Endothelial cell of umbilical vein (primary cell): ENCODE measurements at regions not wholly inside any gene's neighbourhood (a gene's known extent, or its start where the extent isn't known, plus 50 kb on each side); places are given as distances from the start of the nearest gene placed in this dataset.

Source experiments
- BruUV-seq: library from RNA; stranded (reverse); fragments of 400-500 nt; replicated peaks from 2 replicates; lab custom pipeline; 2021; lab: Mats Ljungman, UMichigan
- CTCF ChIA-PET: fragments of 300-600, 350-600 bp; sonication (Branson Sonifier 250); formaldehyde crosslinking; loops from one replicate; lab custom pipeline; 2021; ENCODE audit warnings: antibody characterized with exemption, inconsistent platforms; lab: Charles Lee
- POLR2A ChIA-PET: fragments of 300-600, 350-600 bp; sonication (Branson Sonifier 250); formaldehyde crosslinking; loops from one replicate; lab custom pipeline; 2021; ENCODE audit warnings: antibody characterized with exemption, inconsistent platforms; lab: Charles Lee
- DNase-seq: peaks from one replicate; pipeline ENCODE4 v3.0.0-alpha.2; 2011; ENCODE audit warnings: low read depth, low spot score
- FAIRE-seq: peaks from 2 replicates; lab custom pipeline; 2011; peaks lifted over from hg19 to GRCh38; lab: Jason Lieb, UNC
- H2AFZ ChIP-seq: 2 replicates; pipeline ENCODE4 v1.6.0; 2012; ENCODE audit warnings: low read depth, low read length, control low read depth, inconsistent platforms
- H3K27ac ChIP-seq: 2 replicates; pipeline ENCODE4 v1.5.1; 2011; ENCODE audit warnings: low read depth, mild to moderate bottlenecking, control low read depth, low read length, moderate library complexity; ENCODE audit not compliant: insufficient read depth
- H3K27me3 ChIP-seq, 2 experiments: 2 replicates each; pipeline versions ENCODE4 v1.6.0 to v1.6.1; 2011; ENCODE audit warnings: low read length in 2 of 2, mixed read lengths in 1 of 2; ENCODE audit not compliant: control insufficient read depth in 2 of 2, insufficient read depth in 2 of 2
- H3K36me3 ChIP-seq, 2 experiments: 2 replicates in 1 of 2; 3 replicates in 1 of 2; pipeline ENCODE4 v1.5.1; 2011; ENCODE audit warnings: low read length in 2 of 2, mild to moderate bottlenecking in 1 of 2, moderate library complexity in 1 of 2; ENCODE audit not compliant: control insufficient read depth in 2 of 2, insufficient read depth in 2 of 2; ENCODE audit errors: extremely low read depth in 1 of 2
- H3K4me1 ChIP-seq: 3 replicates; pipeline ENCODE4 v1.5.1; 2011; ENCODE audit warnings: mild to moderate bottlenecking, low read length; ENCODE audit not compliant: control insufficient read depth, insufficient read depth; ENCODE audit errors: extremely low read depth
- H3K4me2 ChIP-seq: 2 replicates; pipeline ENCODE4 v1.6.1; 2011; ENCODE audit warnings: low read length, control low read depth, mixed read lengths; ENCODE audit not compliant: insufficient read depth
- H3K4me3 ChIP-seq, 3 experiments: fragments of 200-600 bp in 1 of 3; sonication (generic), shearing (Covaris generic) in 1 of 3; replicated peaks in 1 of 3; 2 replicates each; pipeline ENCODE4 v1.5.1; 2011 to 2016; ENCODE audit warnings: control low read depth in 3 of 3, low read length in 3 of 3, mild to moderate bottlenecking in 2 of 3, inconsistent platforms in 1 of 3, low read depth in 1 of 3, moderate library complexity in 1 of 3; ENCODE audit not compliant: insufficient read depth in 1 of 3
- H3K79me2 ChIP-seq: 2 replicates; pipeline ENCODE4 v1.6.0; 2012; ENCODE audit warnings: low read length, inconsistent platforms; ENCODE audit not compliant: control insufficient read depth, insufficient read depth
- H3K9ac ChIP-seq: replicated peaks from 2 replicates; pipeline ENCODE3; 2011; ENCODE audit warnings: low read length, control low read depth; ENCODE audit not compliant: insufficient read depth; ENCODE audit errors: extremely low read depth
- H3K9me1 ChIP-seq: replicated peaks from 3 replicates; pipeline ENCODE4 v1.6.0; 2011; ENCODE audit warnings: mild to moderate bottlenecking, low read length; ENCODE audit not compliant: control insufficient read depth, insufficient read depth; ENCODE audit errors: extremely low read depth
- H3K9me3 ChIP-seq: replicated peaks from 2 replicates; pipeline ENCODE4 v1.5.1; 2012; ENCODE audit warnings: low read length, inconsistent platforms; ENCODE audit not compliant: control insufficient read depth, insufficient read depth
- H4K20me1 ChIP-seq: replicated peaks from 2 replicates; pipeline ENCODE3; 2011; ENCODE audit warnings: mild to moderate bottlenecking, low read length; ENCODE audit not compliant: control insufficient read depth, insufficient read depth; ENCODE audit errors: extremely low read depth
- CTCF ChIP-seq, 2 donors: IDR thresholded peaks; 1 replicate in 1 of 2; 2 replicates in 1 of 2; pipeline ENCODE4 v1.5.1; 2011; ENCODE audit warnings: low read length in 2 of 2, mild to moderate bottlenecking in 2 of 2, moderate library complexity in 2 of 2, control low read depth in 1 of 2, inconsistent platforms in 1 of 2, low read depth in 1 of 2; ENCODE audit not compliant: insufficient read depth in 1 of 2; ENCODE audit errors: extremely low read depth in 1 of 2
- EZH2 ChIP-seq: IDR thresholded peaks from 2 replicates; pipeline ENCODE4 v1.6.1; 2012; ENCODE audit warnings: borderline replicate concordance, low read depth, mild to moderate bottlenecking, moderate library complexity, low read length, inconsistent platforms; ENCODE audit not compliant: severe bottlenecking
- FOS ChIP-seq: IDR thresholded peaks from 2 replicates; pipeline ENCODE4 v1.6.1; 2011; ENCODE audit warnings: mild to moderate bottlenecking, low read length, moderate library complexity, borderline replicate concordance; ENCODE audit not compliant: insufficient read depth
- GATA2 ChIP-seq: IDR thresholded peaks from 2 replicates; pipeline ENCODE4 v1.7.0; 2011; ENCODE audit warnings: low read depth, mild to moderate bottlenecking, moderate library complexity, mixed read lengths, low read length; ENCODE audit not compliant: insufficient read length, insufficient read depth
- JUN ChIP-seq: IDR thresholded peaks from 2 replicates; pipeline ENCODE4 v1.6.1; 2011; ENCODE audit warnings: borderline replicate concordance, low read depth; ENCODE audit not compliant: insufficient read length, insufficient read depth
- MAX ChIP-seq: IDR thresholded peaks from 2 replicates; pipeline ENCODE4 v1.6.1; 2011; ENCODE audit not compliant: insufficient read depth, insufficient read length
- MYC ChIP-seq: IDR thresholded peaks from one replicate; pipeline ENCODE4 v1.6.1; 2011; ENCODE audit warnings: mild to moderate bottlenecking, low read depth, low read length
- POLR2A ChIP-seq: IDR thresholded peaks from 2 replicates; pipeline ENCODE4 v1.6.1; 2012; ENCODE audit warnings: low read depth, mild to moderate bottlenecking, control low read depth, low read length
- POLR2AphosphoS5 ChIP-seq: IDR thresholded peaks from 2 replicates; pipeline ENCODE4 v1.6.1; 2012; ENCODE audit warnings: low read depth, mild to moderate bottlenecking, control low read depth, low read length, moderate library complexity; ENCODE audit not compliant: insufficient read depth
- dilution Hi-C: fragments of 300-500 bp; cut with MboI; formaldehyde crosslinking; loops from one replicate; pipeline ENCODE4 v1.15.0; 2019; ENCODE audit warnings: low sequenced_read_pairs; ENCODE audit not compliant: extremely low pct_ligation_motif_present
- intact Hi-C: fragments of 100-400 bp; cut with micrococcal nuclease; formaldehyde crosslinking; loops from one replicate; pipeline ENCODE4 v1.10.0; 2022

- Histone ChIP-seq H3K27me3 (no peaks in the 10 kb centered on the region), H3K9ac (no peak overlapping the region), H3K79me2 (no peaks in the 10 kb centered on the region), H3K9me3 (peaks cover under 1% of the 10 kb centered on the region), H3K4me2 (no peak overlapping the region), H3K4me3 (no peak overlapping the region), H3K36me3 (no peaks in the 10 kb centered on the region), H3K27ac (no peak overlapping the region), H4K20me1 (no peaks in the 10 kb centered on the region), H3K4me1 (no peaks in the 10 kb centered on the region), H2AFZ (no peak overlapping the region), H3K9me1 (no peaks in the 10 kb centered on the region)
- TF ChIP-seq POLR2A (no peak), JUN (no peak), GATA2 (no peak), CTCF (IDR thresholded peaks at IDR 0.05; ENCODE audit: extremely low read depth in 1 of 2, insufficient read depth in 1 of 2, low read depth in 1 of 2, low read length in 2 of 2) (no peak), EZH2 (no peak)
- POLR2A ChIA-PET: no interaction called here
- FAIRE-seq (no peak), DNase-seq (no peak)
- dilution Hi-C loops (no loop called here), intact Hi-C loops (no loop called here)
- CTCF ChIA-PET: no interaction called here
- no TSS peak for BruUV-seq
Measured at GRCh38 chr3:94784274-94784673, 721.4 kb downstream of the NSUN3 start.

- DNase-seq (no peak), FAIRE-seq (no peak)
- intact Hi-C loops (no loop called here), dilution Hi-C loops (no loop called here)
- H2AFZ ChIP-seq: no peak overlapping the region
- no peaks in the 10 kb centered on the region for H3K9me3 ChIP-seq
- POLR2A ChIA-PET: no interaction called here
- H3K4me3 ChIP-seq: no peak overlapping the region
- TF ChIP-seq MAX: no peak
- no peak for TF ChIP-seq CTCF (IDR thresholded peaks at IDR 0.05; ENCODE audit: extremely low read depth in 1 of 2, insufficient read depth in 1 of 2, low read depth in 1 of 2, low read length in 2 of 2)
- no peak for TF ChIP-seq POLR2AphosphoS5
- no peak for TF ChIP-seq FOS
- TF ChIP-seq EZH2: no peak
- TF ChIP-seq GATA2: no peak
- TF ChIP-seq JUN: no peak
- no peak for TF ChIP-seq MYC
- no peak for TF ChIP-seq POLR2A
- H3K9me1 ChIP-seq: no peaks in the 10 kb centered on the region
- no peaks in the 10 kb centered on the region for H3K36me3 ChIP-seq
- no peaks in the 10 kb centered on the region for H3K79me2 ChIP-seq
- H3K4me2 ChIP-seq: no peak overlapping the region
- H3K27ac ChIP-seq: no peak overlapping the region
- CTCF ChIA-PET: no interaction called here
- no TSS peak for BruUV-seq
- no peaks in the 10 kb centered on the region for H3K4me1 ChIP-seq
- no peaks in the 10 kb centered on the region for H3K27me3 ChIP-seq
- H4K20me1 ChIP-seq: no peaks in the 10 kb centered on the region
- H3K9ac ChIP-seq: no peak overlapping the region
Measured at GRCh38 chr3:94787066-94787465, 724.2 kb downstream of the NSUN3 start.
